H1 (cell line): ENCODE measurements at regions not wholly inside any gene's neighbourhood (a gene's known extent, or its start where the extent isn't known, plus 50 kb on each side); places are given as distances from the start of the nearest gene placed in this dataset.

Experiments used
- ATF3 ChIP-seq: IDR thresholded peaks from 2 replicates; pipeline ENCODE4 v1.6.1; 2011; ENCODE audit warnings: low read depth, mild to moderate bottlenecking, low read length; ENCODE audit not compliant: insufficient read depth
- CTCF ChIP-seq, 3 experiments: IDR thresholded peaks; 1 replicate in 2 of 3; 2 replicates in 1 of 3; pipeline versions ENCODE4 v1.5.1 to v1.6.1; 2011; ENCODE audit warnings: low read length in 3 of 3, mild to moderate bottlenecking in 3 of 3, inconsistent platforms in 2 of 3, low read depth in 1 of 3, moderate library complexity in 1 of 3; ENCODE audit not compliant: insufficient read depth in 1 of 3; ENCODE audit errors: control extremely low read depth in 1 of 3
- POLR2A ChIP-seq, 2 experiments: IDR thresholded peaks; 1 replicate in 1 of 2; 2 replicates in 1 of 2; pipeline ENCODE4 v1.6.1; 2011; ENCODE audit warnings: low read depth in 2 of 2, low read length in 2 of 2, mild to moderate bottlenecking in 2 of 2; ENCODE audit errors: control extremely low read depth in 1 of 2
- RAD21 ChIP-seq, 2 experiments: IDR thresholded peaks in 1 of 2; conservative IDR thresholded peaks in 1 of 2; 2 replicates each; pipeline ENCODE4 v1.6.1; 2011; ENCODE audit warnings: low read depth in 2 of 2, low read length in 2 of 2, improper control_type of control experiment in 1 of 2, inconsistent platforms in 1 of 2, mild to moderate bottlenecking in 1 of 2, moderate library complexity in 1 of 2

GRCh38 chr20:21027569-21027968, 78.6 kb downstream of the LINC00237 start:
- TF ChIP-seq POLR2A (IDR thresholded peaks at IDR 0.05; ENCODE audit: control extremely low read depth in 1 of 2, low read depth in 2 of 2, low read length in 2 of 2) (no peak), CTCF (IDR thresholded peaks at IDR 0.05; ENCODE audit: control extremely low read depth in 1 of 3, insufficient read depth in 1 of 3, low read depth in 1 of 3, low read length in 3 of 3) (peak; percentile 58 to 68 (median 67)), ATF3 (no peak), RAD21 (IDR thresholded peaks at IDR 0.05 in 1 of 2, conservative IDR thresholded peaks at IDR 0.05 in 1 of 2; ENCODE audit: low read depth in 2 of 2, low read length in 2 of 2) (peak; percentile 49 to 71)
